ENCODE measurements at regions not wholly inside any gene's neighbourhood (a gene's known extent, or its start where the extent isn't known, plus 50 kb on each side); places are given as distances from the start of the nearest gene placed in this dataset.

- Histone ChIP-seq H3K27ac (no peak overlapping the region), H3K4me1 (no peaks in the 10 kb centered on the region), H3K27me3 (no peaks in the 10 kb centered on the region), H3K4me3 (no peak overlapping the region), H3K36me3 (no peaks in the 10 kb centered on the region), H3K9me3 (no peaks in the 10 kb centered on the region)
- intact Hi-C loops (cut with DNase I; ENCODE audit: low total_unique reads) (no loop called here), in situ Hi-C loops (cut with MboI; ENCODE audit: low pct_ligation_motif_present in 1 of 4, low pct_unique_long_range_greater_than_20kb in 1 of 4, low sequenced_read_pairs in 3 of 4) (no loop called here)
- TF ChIP-seq EP300 (IDR thresholded peaks at IDR 0.05; ENCODE audit: low read depth) (no peak), POLR2AphosphoS5 (IDR thresholded peaks at IDR 0.05) (no peak), POLR2A (IDR thresholded peaks at IDR 0.05) (no peak), CTCF (IDR thresholded peaks at IDR 0.05) (no peak)
- WGBS, 2 donors (ENCODE audit: low coverage in 1 of 2): 83% methylated on average over 2 of the region's 2 CpGs; no CpG with 5 or more reads in 1 of the 2 donors
- no peak for DNase-seq
These were observed 247.7 kb upstream of the SLITRK1 start for GRCh38 chr13:84129966-84130365.

- intact Hi-C loops (cut with DNase I; ENCODE audit: low total_unique reads): no loop called here
- Histone ChIP-seq H3K4me1 (no peaks in the 10 kb centered on the region), H3K9me3 (no peaks in the 10 kb centered on the region), H3K27ac (no peak overlapping the region), H3K36me3 (no peaks in the 10 kb centered on the region), H3K4me3 (no peak overlapping the region), H3K27me3 (no peaks in the 10 kb centered on the region)
- no peak for DNase-seq
- in situ Hi-C loops (cut with MboI; ENCODE audit: low pct_ligation_motif_present in 1 of 4, low pct_unique_long_range_greater_than_20kb in 1 of 4, low sequenced_read_pairs in 3 of 4): no loop called here
- no peak for TF ChIP-seq POLR2A (IDR thresholded peaks at IDR 0.05)
- no peak for TF ChIP-seq POLR2AphosphoS5 (IDR thresholded peaks at IDR 0.05)
- no peak for TF ChIP-seq CTCF (IDR thresholded peaks at IDR 0.05)
- TF ChIP-seq EP300 (IDR thresholded peaks at IDR 0.05; ENCODE audit: low read depth): no peak
- 83 to 100% methylated on average over 1 to 8 of the region's 8 CpGs for WGBS, 2 donors (ENCODE audit: low coverage in 1 of 2)
These were observed 245.4 kb upstream of the SLITRK1 start for GRCh38 chr13:84127597-84128128.

GRCh38 chr13:84126671-84127171 lies 244.4 kb upstream of the SLITRK1 start:
- 60 to 79% methylated on average over 1 to 7 of the region's 7 CpGs for WGBS, 2 donors (ENCODE audit: low coverage in 1 of 2)
- Histone ChIP-seq H3K4me3 (no peak overlapping the region), H3K36me3 (no peaks in the 10 kb centered on the region), H3K27me3 (no peaks in the 10 kb centered on the region), H3K27ac (no peak overlapping the region), H3K9me3 (no peaks in the 10 kb centered on the region), H3K4me1 (no peaks in the 10 kb centered on the region)
- TF ChIP-seq EP300 (IDR thresholded peaks at IDR 0.05; ENCODE audit: low read depth) (no peak), POLR2AphosphoS5 (IDR thresholded peaks at IDR 0.05) (no peak), CTCF (IDR thresholded peaks at IDR 0.05) (no peak), POLR2A (IDR thresholded peaks at IDR 0.05) (no peak)
- DNase-seq: no peak
- intact Hi-C loops (cut with DNase I; ENCODE audit: low total_unique reads) (no loop called here), in situ Hi-C loops (cut with MboI; ENCODE audit: low pct_ligation_motif_present in 1 of 4, low pct_unique_long_range_greater_than_20kb in 1 of 4, low sequenced_read_pairs in 3 of 4) (no loop called here)

- WGBS, 2 donors (ENCODE audit: low coverage in 1 of 2): 88% methylated on average over 1 of the region's 1 CpG; no CpG with 5 or more reads in 1 of the 2 donors
- H3K4me3 ChIP-seq: no peak overlapping the region
- TF ChIP-seq CTCF (IDR thresholded peaks at IDR 0.05) (no peak), EP300 (IDR thresholded peaks at IDR 0.05; ENCODE audit: low read depth) (no peak), POLR2AphosphoS5 (IDR thresholded peaks at IDR 0.05) (no peak), POLR2A (IDR thresholded peaks at IDR 0.05) (no peak)
- H3K27me3 ChIP-seq: no peaks in the 10 kb centered on the region
- in situ Hi-C loops (cut with MboI; ENCODE audit: low pct_ligation_motif_present in 1 of 4, low pct_unique_long_range_greater_than_20kb in 1 of 4, low sequenced_read_pairs in 3 of 4): no loop called here
- no peaks in the 10 kb centered on the region for H3K36me3 ChIP-seq
- no peak overlapping the region for H3K27ac ChIP-seq
- intact Hi-C loops (cut with DNase I; ENCODE audit: low total_unique reads): no loop called here
- H3K9me3 ChIP-seq: no peaks in the 10 kb centered on the region
- DNase-seq: no peak
- no peaks in the 10 kb centered on the region for H3K4me1 ChIP-seq
These were observed 239.2 kb upstream of the SLITRK1 start for GRCh38 chr13:84121456-84121855.
